ENCODE measurements at regions not wholly inside any gene's neighbourhood (a gene's known extent, or its start where the extent isn't known, plus 50 kb on each side); places are given as distances from the start of the nearest gene placed in this dataset.

DNA sequence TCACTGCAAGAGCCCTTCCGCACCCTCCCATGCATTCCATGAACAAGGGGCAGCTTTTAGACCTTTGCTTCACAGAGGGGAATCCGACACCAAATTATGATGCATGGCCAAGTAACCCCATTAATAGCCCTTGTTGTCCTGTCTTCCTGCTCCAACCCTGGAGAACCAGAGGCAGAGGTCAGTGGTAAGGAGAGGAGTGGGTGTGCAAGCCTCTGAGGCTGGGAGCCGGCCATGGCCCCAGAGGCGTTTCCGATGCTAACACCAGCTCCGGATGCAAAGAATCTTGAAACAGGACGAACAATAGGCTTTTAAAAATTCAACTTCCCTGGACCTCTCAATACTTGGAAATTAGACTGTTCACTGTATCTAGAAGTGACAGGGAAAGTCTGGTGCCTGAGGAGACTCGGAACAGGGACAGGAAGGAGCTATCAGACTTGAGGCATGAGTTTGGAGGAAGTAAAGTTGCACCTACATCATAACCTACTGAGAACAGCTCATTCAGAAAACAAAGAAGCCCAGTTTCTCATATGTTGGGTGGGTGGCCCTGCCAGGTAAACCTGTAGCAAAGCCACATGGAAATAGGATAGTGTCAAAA, 101.2 kb upstream of the ERG start:
- H3K27me3 Mint-ChIP-seq, result peaks cover 9% of the 10 kb centered on the region
- no peaks in the 10 kb centered on the region for H3K36me3 Mint-ChIP-seq

DNA sequence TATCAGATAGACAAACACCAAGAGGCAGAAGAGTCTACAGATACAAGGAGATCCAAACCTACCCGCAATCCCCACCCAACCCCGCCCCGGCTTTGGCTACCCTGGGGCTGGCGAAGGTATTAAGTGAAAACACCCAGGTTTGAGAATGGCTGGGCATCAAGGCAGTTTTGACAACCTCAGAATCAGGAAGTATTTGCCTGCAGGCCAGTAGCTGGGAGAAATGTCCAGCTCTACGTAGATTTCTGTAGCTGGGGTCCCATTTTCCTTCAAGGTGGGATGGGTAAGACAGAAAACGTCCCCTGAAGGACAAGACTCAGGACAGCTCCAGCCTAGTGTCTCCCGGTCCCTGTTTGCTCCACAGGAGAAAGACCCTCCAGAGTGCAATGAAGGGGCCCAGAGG, 101.8 kb upstream of the ERG start:
- Mint-ChIP-seq H3K4me1 (no peaks in the 10 kb centered on the region), H3K27me3 (peaks cover 7% of the 10 kb centered on the region), H3K36me3 (no peaks in the 10 kb centered on the region), H3K4me3 (no peak overlapping the region), H3K27ac (no peak overlapping the region), H3K9me3 (no peaks in the 10 kb centered on the region)

More for the DNA sequence above, 101.2 kb upstream of the ERG start:
- Mint-ChIP-seq H3K9me3 (no peaks in the 10 kb centered on the region), H3K4me3 (no peak overlapping the region), H3K27ac (no peak overlapping the region), H3K4me1 (no peaks in the 10 kb centered on the region)

DNA sequence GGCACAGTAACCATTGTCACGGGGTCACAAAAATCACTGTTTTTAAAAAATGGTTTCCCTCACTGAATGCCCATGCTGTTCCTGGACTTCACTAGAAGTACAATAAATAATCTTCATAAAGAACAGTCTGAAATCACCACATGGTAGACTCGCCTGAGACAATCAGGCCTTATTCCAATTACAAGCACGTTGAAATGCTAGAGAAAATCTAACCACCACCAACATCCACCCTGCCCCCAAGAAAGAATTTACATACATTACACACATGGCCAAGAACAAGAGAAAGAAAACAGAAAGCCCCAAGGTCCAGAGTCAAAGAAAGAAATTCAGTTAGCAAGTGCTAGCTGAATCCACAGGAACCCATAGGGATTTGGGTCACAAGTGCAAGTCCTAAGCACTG, 107.0 kb upstream of the ERG start:
- H3K4me3 Mint-ChIP-seq, result no peak overlapping the region
- H3K36me3 Mint-ChIP-seq, result no peaks in the 10 kb centered on the region
- no peak overlapping the region for H3K27ac Mint-ChIP-seq
- H3K4me1 Mint-ChIP-seq, result no peaks in the 10 kb centered on the region
- H3K9me3 Mint-ChIP-seq, result no peaks in the 10 kb centered on the region
- H3K27me3 Mint-ChIP-seq, result peaks cover 3% of the 10 kb centered on the region

DNA sequence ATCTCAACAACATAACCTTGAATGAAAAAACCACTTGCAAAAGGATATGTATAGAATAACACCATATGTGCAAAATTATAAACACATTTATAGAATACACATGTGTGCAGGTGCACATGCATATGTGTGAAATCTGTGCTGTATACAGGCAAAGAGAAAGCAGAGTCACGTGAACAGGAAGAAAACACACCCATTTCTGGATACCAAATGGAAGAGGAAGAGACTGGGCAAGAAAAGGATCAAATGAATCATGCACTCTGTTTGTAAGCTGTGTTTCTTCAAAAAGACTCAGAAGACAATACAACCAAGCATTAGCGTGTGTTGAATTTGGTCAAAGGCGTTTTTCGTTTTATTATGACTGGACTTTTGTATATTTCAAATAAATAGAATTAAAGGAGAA, 111.3 kb upstream of the ERG start:
- Mint-ChIP-seq H3K27ac (no peak overlapping the region), H3K4me1 (no peaks in the 10 kb centered on the region), H3K27me3 (peaks cover 2% of the 10 kb centered on the region), H3K9me3 (no peaks in the 10 kb centered on the region), H3K4me3 (no peak overlapping the region), H3K36me3 (no peaks in the 10 kb centered on the region)

DNA sequence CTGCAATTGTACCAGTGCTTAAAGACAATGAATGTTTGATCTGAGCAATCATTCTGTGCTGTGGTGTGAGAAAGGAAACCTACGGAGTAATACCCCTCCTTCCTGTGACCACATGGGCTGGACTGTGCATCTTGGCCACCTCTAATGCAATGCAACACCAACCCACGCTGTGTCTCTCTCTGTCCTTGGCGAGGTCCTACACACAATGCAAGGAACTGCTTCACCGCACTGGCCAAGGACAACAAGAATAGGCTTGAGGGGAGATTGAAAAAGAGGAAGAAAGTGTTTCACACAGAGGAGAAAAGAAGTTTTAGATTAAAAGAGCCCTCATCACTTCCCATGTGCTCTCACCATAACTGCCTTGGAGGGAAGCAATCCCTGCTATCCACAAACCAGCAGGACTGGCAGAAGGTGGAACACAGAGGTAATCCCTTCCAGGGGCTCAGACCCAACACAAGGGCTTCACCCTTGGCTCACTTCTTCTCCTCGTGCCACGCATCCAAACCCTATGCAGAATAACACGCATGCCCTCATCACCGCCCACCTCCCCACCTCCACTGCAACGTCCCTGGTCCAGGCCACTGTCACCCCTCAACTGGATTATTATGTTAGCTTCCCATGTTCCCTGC, 112.5 kb upstream of the ERG start:
- Mint-ChIP-seq H3K27me3 (peaks cover 2% of the 10 kb centered on the region), H3K36me3 (no peaks in the 10 kb centered on the region), H3K4me1 (no peaks in the 10 kb centered on the region), H3K9me3 (no peaks in the 10 kb centered on the region), H3K4me3 (no peak overlapping the region), H3K27ac (no peak overlapping the region)

DNA sequence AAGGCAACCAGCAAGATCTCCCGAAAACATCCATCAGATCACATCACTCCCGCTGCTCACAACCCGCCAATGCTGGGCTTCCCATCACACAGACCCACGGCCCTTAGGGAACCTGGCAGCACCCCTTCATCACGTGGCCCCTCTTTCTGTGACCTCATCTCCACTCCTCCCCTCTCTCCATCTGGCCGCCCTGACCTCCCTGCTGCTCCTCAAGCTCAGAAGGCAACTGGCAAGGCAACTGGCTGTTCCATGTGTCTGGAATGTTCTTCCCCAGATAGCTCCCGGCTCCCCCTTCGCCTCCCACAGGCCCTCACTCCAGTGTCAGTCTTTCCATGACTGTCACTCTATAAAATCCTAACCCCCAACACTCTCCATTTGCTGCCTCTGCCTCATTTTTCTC, 113.0 kb upstream of the ERG start:
- no peaks in the 10 kb centered on the region for H3K36me3 Mint-ChIP-seq
- H3K4me3 Mint-ChIP-seq, result no peak overlapping the region
- H3K4me1 Mint-ChIP-seq, result no peaks in the 10 kb centered on the region
- no peak overlapping the region for H3K27ac Mint-ChIP-seq
- H3K9me3 Mint-ChIP-seq, result no peaks in the 10 kb centered on the region
- H3K27me3 Mint-ChIP-seq, result peaks cover 2% of the 10 kb centered on the region

DNA sequence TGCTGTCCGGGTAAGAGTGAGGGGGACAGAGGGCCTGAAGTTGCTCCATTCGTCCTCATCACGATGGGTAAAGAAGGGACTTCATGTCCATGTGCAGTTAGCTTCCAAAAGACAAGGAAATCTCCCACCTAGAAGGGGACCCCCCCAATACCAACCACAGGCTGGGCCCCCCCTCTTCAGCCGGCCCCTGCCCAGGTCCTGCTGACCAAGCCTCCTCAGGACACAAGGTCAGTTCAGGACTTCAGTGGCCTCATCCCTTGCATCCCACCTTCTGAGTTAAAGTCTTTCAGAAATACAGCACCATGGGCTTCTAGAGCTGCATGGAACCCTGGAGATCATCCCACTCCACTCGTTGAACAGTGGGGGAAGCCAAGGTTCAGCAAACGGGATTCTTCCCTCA, 115.4 kb upstream of the ERG start:
- Mint-ChIP-seq H3K4me3 (no peak overlapping the region), H3K36me3 (no peaks in the 10 kb centered on the region), H3K27ac (no peak overlapping the region), H3K9me3 (no peaks in the 10 kb centered on the region), H3K4me1 (no peaks in the 10 kb centered on the region), H3K27me3 (peaks cover 5% of the 10 kb centered on the region)

DNA sequence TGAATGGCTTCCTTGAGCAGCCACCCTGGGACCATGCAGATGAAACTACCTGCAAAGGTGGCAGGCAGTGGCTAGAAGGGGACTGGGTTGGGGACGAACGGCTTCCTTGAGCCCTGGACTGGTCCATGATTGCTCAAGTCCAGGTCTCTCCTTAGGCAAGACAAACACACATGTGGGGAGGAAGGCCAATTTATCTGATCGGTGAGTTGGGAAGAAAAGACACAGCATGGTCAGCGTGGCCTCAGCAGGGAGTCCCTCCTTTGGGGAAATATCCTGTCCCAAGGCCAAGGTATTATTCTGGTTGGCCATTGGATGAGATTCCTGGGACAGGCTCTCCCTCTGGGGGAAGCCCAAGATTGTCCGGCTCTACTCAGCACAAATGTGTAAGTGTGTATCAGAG, 116.3 kb upstream of the ERG start:
- H3K4me1 Mint-ChIP-seq, result no peaks in the 10 kb centered on the region
- H3K9me3 Mint-ChIP-seq, result no peaks in the 10 kb centered on the region
- no peaks in the 10 kb centered on the region for H3K36me3 Mint-ChIP-seq
- H3K27ac Mint-ChIP-seq, result no peak overlapping the region
- no peak overlapping the region for H3K4me3 Mint-ChIP-seq
- peaks cover 5% of the 10 kb centered on the region for H3K27me3 Mint-ChIP-seq

DNA sequence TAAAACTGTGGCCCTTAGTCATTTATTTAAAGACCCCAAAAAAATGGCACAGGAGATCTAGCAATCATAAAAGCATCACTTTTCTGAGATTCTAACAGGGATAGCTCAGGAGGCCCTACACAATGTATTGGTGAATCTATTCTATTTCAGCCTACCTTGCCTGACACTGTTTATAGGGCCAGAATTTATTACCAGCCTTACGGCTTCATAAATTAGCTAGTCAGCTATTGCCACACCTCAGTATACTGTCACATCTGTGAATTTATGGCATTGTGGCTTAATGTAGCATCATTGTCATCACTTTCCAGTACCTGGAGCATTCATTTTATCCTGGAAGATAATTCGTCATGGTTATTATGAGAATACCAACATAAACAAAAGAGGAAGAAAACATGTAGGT, 121.2 kb upstream of the ERG start:
- Mint-ChIP-seq H3K27ac (no peak overlapping the region), H3K27me3 (peaks cover 4% of the 10 kb centered on the region), H3K36me3 (no peaks in the 10 kb centered on the region), H3K9me3 (no peaks in the 10 kb centered on the region), H3K4me1 (no peaks in the 10 kb centered on the region), H3K4me3 (no peak overlapping the region)

DNA sequence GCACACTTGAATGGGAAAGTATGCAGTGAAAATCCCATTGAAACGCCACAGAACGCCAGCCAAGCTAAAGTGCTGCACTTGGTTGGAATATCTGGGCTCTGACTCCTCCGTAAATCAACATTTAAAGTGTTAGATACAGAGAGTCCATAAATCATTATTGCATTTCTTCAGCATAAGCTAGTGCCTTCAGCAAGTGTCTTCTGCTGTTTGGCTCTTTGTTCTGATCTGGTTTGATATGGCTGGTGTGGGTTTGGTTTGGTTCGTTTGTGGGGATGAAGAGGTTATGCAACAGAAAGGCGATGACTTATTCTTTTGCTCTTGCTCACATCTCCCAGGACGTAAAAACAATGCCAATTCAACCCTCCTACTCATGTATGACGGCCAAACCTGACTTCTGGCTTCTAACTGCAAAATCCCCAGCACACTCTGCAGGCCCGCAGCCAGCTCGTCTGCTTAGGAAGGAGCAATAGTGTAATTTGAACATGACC, 121.8 kb upstream of the ERG start:
- Mint-ChIP-seq H3K27ac (no peak overlapping the region), H3K9me3 (no peaks in the 10 kb centered on the region), H3K36me3 (no peaks in the 10 kb centered on the region), H3K27me3 (peaks cover 4% of the 10 kb centered on the region), H3K4me1 (no peaks in the 10 kb centered on the region), H3K4me3 (no peak overlapping the region)

DNA sequence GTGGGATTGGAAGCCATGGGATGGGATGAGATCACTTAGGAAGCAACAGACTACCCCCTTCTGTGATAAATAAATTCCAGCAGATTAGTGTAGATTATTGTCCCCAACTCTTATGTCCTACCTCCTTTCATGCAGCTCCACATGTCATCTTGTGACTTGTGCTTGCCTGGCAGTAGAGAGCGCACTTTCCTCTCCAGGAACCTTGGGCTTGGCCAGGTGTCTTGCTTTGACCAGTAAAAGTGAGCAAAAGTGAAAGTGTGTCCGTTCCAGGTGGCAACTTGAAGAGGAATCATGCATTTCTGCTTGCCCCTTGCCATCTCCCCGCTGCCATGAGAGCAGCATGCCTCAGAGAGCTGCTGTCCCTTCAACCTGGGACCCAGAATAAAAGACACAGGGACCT, 122.9 kb upstream of the ERG start:
- Mint-ChIP-seq H3K9me3 (no peaks in the 10 kb centered on the region), H3K4me1 (no peaks in the 10 kb centered on the region), H3K36me3 (no peaks in the 10 kb centered on the region), H3K27ac (no peak overlapping the region), H3K4me3 (no peak overlapping the region), H3K27me3 (peaks cover 4% of the 10 kb centered on the region)

DNA sequence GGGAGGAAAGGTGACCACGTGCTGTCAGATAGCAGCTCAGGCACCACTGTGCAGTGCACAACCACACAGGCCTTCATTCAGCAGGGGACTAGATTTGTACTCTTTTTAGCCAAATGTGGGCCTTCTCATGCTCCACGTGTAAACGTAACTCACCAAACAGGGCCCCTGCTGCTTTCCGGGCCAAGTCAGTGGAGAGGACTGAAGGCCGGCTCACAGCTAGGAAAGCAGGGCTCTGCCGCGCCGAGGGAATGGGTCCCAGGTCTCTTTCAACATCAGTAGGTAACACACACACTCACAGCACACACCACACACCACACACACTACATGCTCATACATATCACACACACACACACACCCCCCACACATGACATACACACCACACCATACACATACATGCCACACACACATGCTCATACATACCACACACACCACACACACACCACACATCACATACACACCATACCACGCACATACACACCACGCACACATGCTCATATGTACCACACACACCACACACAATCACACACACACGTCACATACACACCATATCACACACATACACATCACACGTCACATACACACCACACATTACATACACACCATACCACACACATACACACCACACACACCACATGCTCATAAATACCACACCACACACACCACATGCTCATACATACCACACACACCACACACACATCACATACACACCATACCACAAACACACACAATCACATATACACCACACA, 124.0 kb upstream of the ERG start:
- H3K27ac Mint-ChIP-seq, result no peak overlapping the region
- H3K4me1 Mint-ChIP-seq, result no peaks in the 10 kb centered on the region
- no peaks in the 10 kb centered on the region for H3K36me3 Mint-ChIP-seq
- H3K9me3 Mint-ChIP-seq, result no peaks in the 10 kb centered on the region
- H3K27me3 Mint-ChIP-seq, result peaks cover 4% of the 10 kb centered on the region
- no peak overlapping the region for H3K4me3 Mint-ChIP-seq

DNA sequence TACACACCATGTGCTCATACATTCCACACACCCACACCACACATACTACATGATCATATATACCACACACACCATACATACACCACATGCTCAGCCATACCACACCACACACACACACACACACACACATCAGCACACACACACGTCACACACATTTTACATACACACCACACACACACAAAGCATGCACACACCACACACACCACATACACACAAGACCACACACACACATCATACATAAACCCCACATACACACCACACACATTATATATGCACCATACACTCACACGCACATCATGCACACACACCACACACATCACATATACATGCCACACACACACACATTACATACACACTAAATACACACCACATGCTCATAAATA, 124.5 kb upstream of the ERG start:
- H3K4me3 Mint-ChIP-seq, result no peak overlapping the region
- H3K27me3 Mint-ChIP-seq, result no peaks in the 10 kb centered on the region
- H3K4me1 Mint-ChIP-seq, result no peaks in the 10 kb centered on the region
- no peak overlapping the region for H3K27ac Mint-ChIP-seq
- no peaks in the 10 kb centered on the region for H3K9me3 Mint-ChIP-seq
- no peaks in the 10 kb centered on the region for H3K36me3 Mint-ChIP-seq

DNA sequence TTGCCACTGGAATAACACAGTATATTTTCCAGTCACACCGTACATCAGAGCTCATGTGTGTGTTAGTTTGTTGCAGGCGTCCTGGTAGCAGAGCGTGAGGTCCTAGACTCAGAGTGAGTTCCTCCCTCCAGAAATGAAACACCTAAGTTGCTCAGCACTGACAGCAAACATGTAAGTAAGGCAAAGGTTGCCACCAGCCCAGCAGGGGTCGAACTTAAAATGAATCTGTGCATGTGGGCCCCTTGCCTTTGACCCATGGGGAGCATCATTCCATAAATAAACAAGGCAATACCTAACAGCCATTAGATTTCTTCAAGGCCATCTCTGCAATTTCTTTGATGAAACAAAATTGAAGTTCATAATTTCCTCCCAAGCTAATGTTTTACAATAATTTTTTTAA, 125.3 kb upstream of the ERG start:
- Mint-ChIP-seq H3K4me1 (no peaks in the 10 kb centered on the region), H3K9me3 (no peaks in the 10 kb centered on the region), H3K27ac (no peak overlapping the region), H3K4me3 (no peak overlapping the region), H3K27me3 (peaks cover 5% of the 10 kb centered on the region), H3K36me3 (no peaks in the 10 kb centered on the region)

DNA sequence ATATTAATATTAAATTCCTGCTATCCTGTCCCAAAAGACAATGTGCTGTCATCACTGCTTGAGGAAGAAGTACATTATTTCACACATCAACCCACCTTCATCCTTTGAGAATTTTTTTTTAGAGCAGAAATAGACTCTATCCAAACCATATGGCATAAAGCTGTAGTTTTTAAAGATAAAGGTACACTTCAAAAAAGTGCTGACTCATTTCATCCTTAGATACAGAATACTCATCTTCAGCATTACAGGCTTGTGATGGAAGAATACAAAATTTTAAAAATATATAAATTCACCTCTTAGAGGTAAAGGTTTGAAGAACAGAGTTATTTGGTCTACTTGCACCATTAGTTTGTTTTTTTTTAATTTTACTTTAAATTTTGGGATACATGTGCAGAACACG, 126.7 kb upstream of the ERG start:
- no peaks in the 10 kb centered on the region for H3K9me3 Mint-ChIP-seq
- no peak overlapping the region for H3K4me3 Mint-ChIP-seq
- peaks cover 8% of the 10 kb centered on the region for H3K27me3 Mint-ChIP-seq
- no peak overlapping the region for H3K27ac Mint-ChIP-seq
- no peaks in the 10 kb centered on the region for H3K4me1 Mint-ChIP-seq
- no peaks in the 10 kb centered on the region for H3K36me3 Mint-ChIP-seq

DNA sequence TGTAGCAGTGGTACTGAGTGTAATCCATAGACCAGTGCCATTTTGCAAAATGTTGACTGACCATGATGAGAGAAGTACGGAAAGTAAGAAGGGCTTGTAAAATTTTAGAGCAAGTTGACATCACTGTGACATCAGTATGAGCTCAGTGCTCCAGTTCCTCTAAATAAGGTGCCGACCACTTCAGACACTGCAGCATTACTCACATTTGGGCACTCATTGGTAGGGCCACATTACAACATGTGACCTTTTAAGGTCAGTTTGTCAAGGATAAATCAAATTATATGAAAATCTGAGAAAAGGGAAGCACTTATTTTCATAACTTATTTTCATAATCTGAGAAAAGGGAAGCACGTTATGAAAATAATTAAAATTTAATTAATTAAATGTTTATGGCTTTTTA, 128.0 kb upstream of the ERG start:
- H3K4me1 Mint-ChIP-seq, result no peaks in the 10 kb centered on the region
- H3K27me3 Mint-ChIP-seq, result peaks cover 10% of the 10 kb centered on the region
- no peak overlapping the region for H3K27ac Mint-ChIP-seq
- no peak overlapping the region for H3K4me3 Mint-ChIP-seq
- H3K9me3 Mint-ChIP-seq, result peaks cover 11% of the 10 kb centered on the region
- no peaks in the 10 kb centered on the region for H3K36me3 Mint-ChIP-seq
